KMS-11 (cell line): ENCODE measurements at regions not wholly inside any gene's neighbourhood (a gene's known extent, or its start where the extent isn't known, plus 50 kb on each side); places are given as distances from the start of the nearest gene placed in this dataset.

Experiments
- H2AFZ ChIP-seq: fragments of 200-600 bp; sonication (generic); 2 replicates; pipeline ENCODE4 v1.6.1; 2016; ENCODE audit warnings: antibody characterized with exemption, mixed run types, low read depth
- H3K27ac ChIP-seq: fragments of 200-600 bp; sonication (generic); 2 replicates; pipeline ENCODE4 v1.6.1; 2016; ENCODE audit warnings: mild to moderate bottlenecking, mixed run types
- H3K27me3 ChIP-seq: fragments of 200-600 bp; sonication (generic); 2 replicates; pipeline ENCODE4 v1.6.1; 2017; ENCODE audit warnings: mild to moderate bottlenecking, low read depth, mixed run types, moderate library complexity; ENCODE audit not compliant: insufficient read depth
- H3K36me3 ChIP-seq: fragments of 200-600 bp; sonication (generic); 2 replicates; pipeline ENCODE4 v1.6.1; 2017; ENCODE audit warnings: mild to moderate bottlenecking, mixed run types; ENCODE audit not compliant: insufficient read depth
- H3K4me1 ChIP-seq: fragments of 200-600 bp; sonication (generic); 2 replicates; pipeline ENCODE4 v1.6.1; 2016; ENCODE audit warnings: mild to moderate bottlenecking, low read depth, mixed run types; ENCODE audit not compliant: poor library complexity, severe bottlenecking
- H3K4me2 ChIP-seq: fragments of 200-600 bp; sonication (generic); 2 replicates; pipeline ENCODE4 v1.7.0; 2016; ENCODE audit warnings: mild to moderate bottlenecking, mixed run types
- H3K4me3 ChIP-seq: fragments of 200-600 bp; sonication (generic); IDR thresholded peaks from 2 replicates; pipeline ENCODE4 v1.6.1; 2017; ENCODE audit warnings: low read depth, low read length, mixed read lengths; ENCODE audit not compliant: insufficient read depth
- H3K79me2 ChIP-seq: fragments of 200-600 bp; sonication (generic); 2 replicates; pipeline ENCODE4 v1.6.1; 2016; ENCODE audit warnings: low read depth, mixed run types; ENCODE audit not compliant: insufficient read depth
- H3K9ac ChIP-seq: fragments of 200-600 bp; sonication (generic); 2 replicates; pipeline ENCODE4 v1.6.1; 2016; ENCODE audit warnings: mild to moderate bottlenecking, mixed run types
- H4K20me1 ChIP-seq: fragments of 200-600 bp; sonication (generic); 2 replicates; pipeline ENCODE4 v1.6.1; 2016; ENCODE audit warnings: mild to moderate bottlenecking, mixed run types; ENCODE audit not compliant: insufficient read depth
- CTCF ChIP-seq: fragments of 200-600 bp; sonication (generic); conservative IDR thresholded peaks from 2 replicates; pipeline ENCODE4 v1.6.1; 2017; ENCODE audit warnings: low read depth, mild to moderate bottlenecking, antibody characterized with exemption, low read length, moderate library complexity, mixed read lengths

- no peak overlapping the region for H2AFZ ChIP-seq
- H3K27ac ChIP-seq: no peak overlapping the region
- no peak for TF ChIP-seq CTCF
- no peak overlapping the region for H3K4me3 ChIP-seq
- no peaks in the 10 kb centered on the region for H3K36me3 ChIP-seq
- no peaks in the 10 kb centered on the region for H3K79me2 ChIP-seq
- H3K4me1 ChIP-seq: no peaks in the 10 kb centered on the region
- no peak overlapping the region for H3K4me2 ChIP-seq
- H4K20me1 ChIP-seq: no peaks in the 10 kb centered on the region
- no peak overlapping the region for H3K9ac ChIP-seq
- no peaks in the 10 kb centered on the region for H3K27me3 ChIP-seq
Observed at GRCh38 chr9:86751207-86751606, 196.1 kb downstream of the GAS1 start.

GRCh38 chr9:86749894-86750255, 197.4 kb downstream of the GAS1 start:
- H3K27me3 ChIP-seq: no peaks in the 10 kb centered on the region
- H4K20me1 ChIP-seq: no peaks in the 10 kb centered on the region
- H3K4me3 ChIP-seq: no peak overlapping the region
- no peaks in the 10 kb centered on the region for H3K79me2 ChIP-seq
- no peaks in the 10 kb centered on the region for H3K36me3 ChIP-seq
- H3K9ac ChIP-seq: no peak overlapping the region
- H3K4me1 ChIP-seq: no peaks in the 10 kb centered on the region
- no peak overlapping the region for H2AFZ ChIP-seq
- no peak for TF ChIP-seq CTCF
- H3K4me2 ChIP-seq: no peak overlapping the region
- H3K27ac ChIP-seq: no peak overlapping the region

GRCh38 chr9:86749161-86749893, 198.0 kb downstream of the GAS1 start:
- H2AFZ ChIP-seq: no peak overlapping the region
- no peaks in the 10 kb centered on the region for H3K36me3 ChIP-seq
- H3K27me3 ChIP-seq: no peaks in the 10 kb centered on the region
- no peak for TF ChIP-seq CTCF
- no peaks in the 10 kb centered on the region for H3K79me2 ChIP-seq
- no peaks in the 10 kb centered on the region for H3K4me1 ChIP-seq
- H3K4me3 ChIP-seq: no peak overlapping the region
- H3K4me2 ChIP-seq: no peak overlapping the region
- H4K20me1 ChIP-seq: no peaks in the 10 kb centered on the region
- no peak overlapping the region for H3K9ac ChIP-seq
- no peak overlapping the region for H3K27ac ChIP-seq

- Histone ChIP-seq H3K4me2 (no peak overlapping the region), H2AFZ (no peak overlapping the region), H3K9ac (no peak overlapping the region), H3K4me3 (no peak overlapping the region), H3K27ac (no peak overlapping the region), H3K79me2 (no peaks in the 10 kb centered on the region), H3K27me3 (no peaks in the 10 kb centered on the region), H3K36me3 (no peaks in the 10 kb centered on the region), H3K4me1 (no peaks in the 10 kb centered on the region), H4K20me1 (no peaks in the 10 kb centered on the region)
- no peak for TF ChIP-seq CTCF
Observed at GRCh38 chr9:86747711-86748110, 199.6 kb downstream of the GAS1 start.
